ENCODE measurements at regions not wholly inside any gene's neighbourhood (a gene's known extent, or its start where the extent isn't known, plus 50 kb on each side); places are given as distances from the start of the nearest gene placed in this dataset.

DNA sequence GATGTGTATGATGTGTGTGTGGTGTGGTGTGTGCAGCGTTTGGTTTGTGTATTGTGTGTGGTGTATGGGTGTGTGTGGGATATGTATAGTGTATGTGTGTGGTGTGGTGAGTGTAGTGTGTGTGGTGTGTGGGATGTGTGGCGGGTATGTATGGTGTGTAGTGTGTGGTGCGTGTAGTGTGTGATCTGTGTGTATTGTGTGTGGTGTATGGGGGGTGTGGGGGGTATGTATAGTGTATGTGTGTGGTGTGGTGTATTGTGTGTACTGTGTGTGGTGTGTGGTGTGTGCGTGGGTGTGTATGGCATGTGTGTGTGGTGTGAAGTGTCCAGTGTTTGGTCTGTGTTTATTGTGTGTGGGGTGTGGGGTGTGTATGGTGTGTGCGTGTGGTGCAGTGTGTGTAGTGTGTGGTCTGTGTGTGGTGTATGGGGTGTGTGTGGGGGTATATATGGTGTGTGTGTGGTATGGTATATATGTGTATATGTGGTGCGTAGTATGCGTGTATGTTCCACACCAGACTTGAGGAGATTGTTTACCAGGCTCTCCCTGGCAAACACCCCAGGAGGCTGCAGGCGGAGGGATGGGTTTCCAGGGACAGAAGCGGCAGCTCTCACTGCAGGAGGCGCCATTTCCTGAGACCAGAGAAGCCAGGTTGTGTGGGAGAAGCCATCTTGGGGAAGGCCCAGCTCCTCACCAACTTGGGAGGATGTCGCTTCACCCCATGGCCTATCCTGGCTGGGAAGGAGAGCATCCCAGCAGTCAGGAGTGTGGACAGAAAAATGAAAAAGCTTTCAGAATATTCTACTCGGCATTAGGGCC is 138.1 kb downstream of the NXNL2 start:
- TF ChIP-seq, protein P1, sequence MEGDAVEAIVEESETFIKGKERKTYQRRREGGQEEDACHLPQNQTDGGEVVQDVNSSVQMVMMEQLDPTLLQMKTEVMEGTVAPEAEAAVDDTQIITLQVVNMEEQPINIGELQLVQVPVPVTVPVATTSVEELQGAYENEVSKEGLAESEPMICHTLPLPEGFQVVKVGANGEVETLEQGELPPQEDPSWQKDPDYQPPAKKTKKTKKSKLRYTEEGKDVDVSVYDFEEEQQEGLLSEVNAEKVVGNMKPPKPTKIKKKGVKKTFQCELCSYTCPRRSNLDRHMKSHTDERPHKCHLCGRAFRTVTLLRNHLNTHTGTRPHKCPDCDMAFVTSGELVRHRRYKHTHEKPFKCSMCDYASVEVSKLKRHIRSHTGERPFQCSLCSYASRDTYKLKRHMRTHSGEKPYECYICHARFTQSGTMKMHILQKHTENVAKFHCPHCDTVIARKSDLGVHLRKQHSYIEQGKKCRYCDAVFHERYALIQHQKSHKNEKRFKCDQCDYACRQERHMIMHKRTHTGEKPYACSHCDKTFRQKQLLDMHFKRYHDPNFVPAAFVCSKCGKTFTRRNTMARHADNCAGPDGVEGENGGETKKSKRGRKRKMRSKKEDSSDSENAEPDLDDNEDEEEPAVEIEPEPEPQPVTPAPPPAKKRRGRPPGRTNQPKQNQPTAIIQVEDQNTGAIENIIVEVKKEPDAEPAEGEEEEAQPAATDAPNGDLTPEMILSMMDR (IDR thresholded peaks at IDR 0.05; ENCODE audit: low read depth, low read length, missing control alignments), result no peak
- DNase-seq (ENCODE audit: extremely low read depth, low read depth), result no peak
- H3K4me3 ChIP-seq (replicated peaks; ENCODE audit: low read depth, low read length), result no peak overlapping the region

DNA sequence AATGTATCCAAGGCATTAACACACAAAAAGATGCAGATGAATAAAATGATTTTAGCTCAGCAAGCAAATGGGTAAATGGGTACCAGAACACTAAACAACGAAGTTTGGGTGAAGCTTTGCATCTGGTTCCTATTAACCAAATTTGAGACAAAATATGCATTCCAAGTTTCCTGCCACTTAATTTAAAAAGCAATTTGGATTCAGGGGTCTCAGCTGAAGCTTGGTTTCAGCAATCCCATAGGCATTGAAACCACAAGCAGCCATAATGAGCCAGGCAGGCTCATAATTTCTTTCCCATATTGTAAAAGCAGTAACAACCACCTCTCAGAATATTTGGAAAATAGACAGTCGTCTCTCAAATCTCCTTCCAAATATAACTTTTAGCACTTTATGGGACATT is 138.9 kb downstream of the NXNL2 start:
- TF ChIP-seq, protein P1 (IDR thresholded peaks at IDR 0.05; ENCODE audit: low read depth, low read length, missing control alignments), result no peak
- no peak for DNase-seq (ENCODE audit: extremely low read depth, low read depth)
- H3K4me3 ChIP-seq (replicated peaks; ENCODE audit: low read depth, low read length), result no peak overlapping the region

DNA sequence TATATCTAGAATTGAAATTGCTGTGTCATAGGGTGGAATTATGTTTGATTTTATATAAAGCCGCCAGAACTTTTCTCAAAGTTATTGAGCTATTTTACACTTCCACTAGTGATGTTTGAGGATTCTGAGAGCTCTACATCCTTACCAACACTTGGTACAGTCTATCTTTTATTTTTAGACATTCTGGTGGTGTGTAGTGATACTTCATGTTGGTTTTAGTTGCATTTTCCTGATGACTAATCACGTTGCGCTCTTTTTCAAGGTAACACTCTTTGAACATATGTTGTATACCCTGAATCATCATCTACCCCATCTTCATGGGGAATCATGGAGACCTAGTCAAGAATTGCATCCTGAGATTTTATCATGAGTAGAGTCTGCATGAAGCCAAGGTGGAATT is 141.7 kb downstream of the NXNL2 start:
- H3K4me3 ChIP-seq (replicated peaks; ENCODE audit: low read depth, low read length), result no peak overlapping the region
- TF ChIP-seq, protein P1 (IDR thresholded peaks at IDR 0.05; ENCODE audit: low read depth, low read length, missing control alignments), result no peak
- DNase-seq (ENCODE audit: extremely low read depth, low read depth), result no peak

DNA sequence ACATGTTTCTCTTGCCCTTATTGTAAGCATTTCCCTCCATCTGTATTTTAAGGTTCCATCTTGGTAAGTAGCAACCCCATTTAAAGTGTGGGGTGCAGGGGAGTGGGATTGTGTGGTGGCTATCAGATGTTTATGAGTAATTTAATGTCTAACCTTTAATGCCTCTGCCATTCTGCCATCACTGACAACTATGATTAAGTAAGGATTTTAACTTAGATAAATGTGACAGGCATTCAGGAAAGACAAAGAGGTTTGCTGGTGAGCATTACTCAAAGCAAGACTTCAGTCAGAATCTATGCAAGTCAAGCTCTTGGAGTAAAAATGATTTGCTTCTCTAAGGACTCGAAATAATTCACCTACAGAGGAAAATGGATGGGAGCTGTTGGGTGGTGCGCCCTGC is 143.0 kb downstream of the NXNL2 start:
- TF ChIP-seq, protein P1 (IDR thresholded peaks at IDR 0.05; ENCODE audit: low read depth, low read length, missing control alignments), result no peak
- no peak for DNase-seq (ENCODE audit: extremely low read depth, low read depth)
- no peak overlapping the region for H3K4me3 ChIP-seq (replicated peaks; ENCODE audit: low read depth, low read length)

DNA sequence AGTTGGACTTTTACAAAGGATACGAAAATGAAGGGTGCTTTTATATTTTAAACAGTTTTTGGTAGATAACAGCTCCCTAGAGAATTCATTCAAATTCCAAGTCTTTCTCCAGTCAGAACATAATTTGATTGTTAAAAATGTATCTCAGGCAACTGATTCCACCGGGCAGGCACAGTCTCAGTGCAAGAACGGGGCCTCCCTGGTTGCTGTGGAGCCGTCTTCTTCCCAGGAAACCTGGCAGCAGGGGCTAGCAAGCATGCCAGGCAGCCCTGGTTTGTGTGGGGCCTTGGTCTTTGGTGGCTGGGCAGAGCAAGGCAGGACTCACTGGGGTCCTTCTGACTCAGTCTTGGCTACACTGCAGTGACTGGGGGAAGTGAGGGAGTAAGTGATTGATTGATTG is 143.5 kb downstream of the NXNL2 start:
- TF ChIP-seq, protein P1 (IDR thresholded peaks at IDR 0.05; ENCODE audit: low read depth, low read length, missing control alignments), result no peak
- DNase-seq (ENCODE audit: extremely low read depth, low read depth), result no peak
- no peak overlapping the region for H3K4me3 ChIP-seq (replicated peaks; ENCODE audit: low read depth, low read length)

DNA sequence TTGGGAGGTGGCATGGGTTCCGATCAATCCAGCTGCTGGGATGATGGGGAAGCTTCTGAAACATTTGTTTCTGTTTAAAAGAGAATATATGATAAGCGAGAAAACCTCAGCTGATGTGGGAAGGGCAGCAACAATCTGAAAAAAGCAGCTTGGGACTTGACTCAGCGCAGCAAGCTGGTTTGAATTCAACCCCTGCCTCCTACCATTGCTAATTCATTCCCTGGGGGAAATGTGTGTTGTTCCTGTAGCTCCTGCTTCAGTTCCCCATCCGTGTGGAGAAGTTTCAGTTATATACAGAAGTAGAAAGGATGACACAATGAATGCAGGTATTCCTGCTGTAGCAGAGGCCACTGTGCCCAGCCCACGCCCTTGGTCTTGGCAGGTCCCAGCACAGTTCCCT is 145.1 kb downstream of the NXNL2 start:
- TF ChIP-seq, protein P1 (IDR thresholded peaks at IDR 0.05; ENCODE audit: low read depth, low read length, missing control alignments), result no peak
- no peak overlapping the region for H3K4me3 ChIP-seq (replicated peaks; ENCODE audit: low read depth, low read length)
- DNase-seq (ENCODE audit: extremely low read depth, low read depth), result no peak

Data from HFF-Myc (cell line).